LNCaP clone FGC (cell line): ENCODE measurements at regions not wholly inside any gene's neighbourhood (a gene's known extent, or its start where the extent isn't known, plus 50 kb on each side); places are given as distances from the start of the nearest gene placed in this dataset.

Experiments used
- DNase-seq: peaks from one replicate; pipeline ENCODE4 v3.0.0-alpha.2; 2011; ENCODE audit warnings: low read depth
- H3K4me3 ChIP-seq: 2 replicates; pipeline ENCODE4 v1.5.1; 2011; ENCODE audit warnings: mild to moderate bottlenecking, low read depth, low read length, control low read depth
- TF ChIP-seq, protein P1 (sequence below): IDR thresholded peaks from 2 replicates; pipeline ENCODE4 v1.5.1; 2012; ENCODE audit warnings: mild to moderate bottlenecking; ENCODE audit not compliant: control insufficient read depth, insufficient read depth; ENCODE audit errors: extremely low read depth

DNA sequence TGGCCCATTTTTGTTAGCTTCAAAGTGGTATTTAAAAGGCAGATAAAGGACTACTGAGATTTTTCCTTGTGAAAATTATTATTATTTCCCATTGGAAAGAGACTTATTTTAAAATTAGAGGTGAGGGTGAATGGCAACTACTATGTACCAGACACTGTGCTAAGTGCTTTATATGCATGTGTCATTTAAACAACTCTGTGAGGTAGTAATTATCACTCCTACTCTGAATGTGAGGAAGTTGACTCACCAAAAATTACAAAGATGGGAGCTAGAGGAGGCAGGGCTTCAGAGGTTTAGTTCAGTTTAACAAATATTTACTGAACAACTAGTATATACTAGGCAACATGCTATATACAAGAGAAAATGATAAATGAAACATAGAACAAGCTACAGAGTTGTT, 78.2 kb downstream of the MSL3 start:
- DNase-seq, result no peak
- TF ChIP-seq, protein P1, sequence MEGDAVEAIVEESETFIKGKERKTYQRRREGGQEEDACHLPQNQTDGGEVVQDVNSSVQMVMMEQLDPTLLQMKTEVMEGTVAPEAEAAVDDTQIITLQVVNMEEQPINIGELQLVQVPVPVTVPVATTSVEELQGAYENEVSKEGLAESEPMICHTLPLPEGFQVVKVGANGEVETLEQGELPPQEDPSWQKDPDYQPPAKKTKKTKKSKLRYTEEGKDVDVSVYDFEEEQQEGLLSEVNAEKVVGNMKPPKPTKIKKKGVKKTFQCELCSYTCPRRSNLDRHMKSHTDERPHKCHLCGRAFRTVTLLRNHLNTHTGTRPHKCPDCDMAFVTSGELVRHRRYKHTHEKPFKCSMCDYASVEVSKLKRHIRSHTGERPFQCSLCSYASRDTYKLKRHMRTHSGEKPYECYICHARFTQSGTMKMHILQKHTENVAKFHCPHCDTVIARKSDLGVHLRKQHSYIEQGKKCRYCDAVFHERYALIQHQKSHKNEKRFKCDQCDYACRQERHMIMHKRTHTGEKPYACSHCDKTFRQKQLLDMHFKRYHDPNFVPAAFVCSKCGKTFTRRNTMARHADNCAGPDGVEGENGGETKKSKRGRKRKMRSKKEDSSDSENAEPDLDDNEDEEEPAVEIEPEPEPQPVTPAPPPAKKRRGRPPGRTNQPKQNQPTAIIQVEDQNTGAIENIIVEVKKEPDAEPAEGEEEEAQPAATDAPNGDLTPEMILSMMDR, result no peak
- H3K4me3 ChIP-seq, result no peak overlapping the region

GRCh38 chrX:11837437-11837836, 79.4 kb downstream of the MSL3 start:
- no peak overlapping the region for H3K4me3 ChIP-seq
- TF ChIP-seq, protein P1, result no peak
- no peak for DNase-seq

DNA sequence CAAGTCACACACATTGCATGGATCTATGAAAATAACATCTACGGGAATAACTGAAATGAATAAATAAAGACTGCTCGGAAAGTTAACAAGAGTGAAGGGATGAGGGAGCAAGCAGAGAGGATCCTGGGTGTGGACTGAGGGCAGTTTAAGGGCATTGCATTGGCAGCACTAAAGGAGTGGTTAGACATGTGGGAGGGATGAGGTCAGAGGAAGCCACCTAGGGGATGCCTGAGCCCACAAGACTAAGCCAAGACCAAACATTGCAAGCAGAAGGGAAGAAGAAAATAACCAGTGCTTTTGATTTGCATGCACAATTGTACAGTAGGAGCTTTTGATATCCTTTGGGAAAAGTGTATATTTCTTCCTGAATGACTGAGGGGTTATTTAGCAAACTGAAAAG, 106.1 kb downstream of the MSL3 start:
- H3K4me3 ChIP-seq, result no peak overlapping the region
- DNase-seq, result no peak
- TF ChIP-seq, protein P1, result no peak

DNA sequence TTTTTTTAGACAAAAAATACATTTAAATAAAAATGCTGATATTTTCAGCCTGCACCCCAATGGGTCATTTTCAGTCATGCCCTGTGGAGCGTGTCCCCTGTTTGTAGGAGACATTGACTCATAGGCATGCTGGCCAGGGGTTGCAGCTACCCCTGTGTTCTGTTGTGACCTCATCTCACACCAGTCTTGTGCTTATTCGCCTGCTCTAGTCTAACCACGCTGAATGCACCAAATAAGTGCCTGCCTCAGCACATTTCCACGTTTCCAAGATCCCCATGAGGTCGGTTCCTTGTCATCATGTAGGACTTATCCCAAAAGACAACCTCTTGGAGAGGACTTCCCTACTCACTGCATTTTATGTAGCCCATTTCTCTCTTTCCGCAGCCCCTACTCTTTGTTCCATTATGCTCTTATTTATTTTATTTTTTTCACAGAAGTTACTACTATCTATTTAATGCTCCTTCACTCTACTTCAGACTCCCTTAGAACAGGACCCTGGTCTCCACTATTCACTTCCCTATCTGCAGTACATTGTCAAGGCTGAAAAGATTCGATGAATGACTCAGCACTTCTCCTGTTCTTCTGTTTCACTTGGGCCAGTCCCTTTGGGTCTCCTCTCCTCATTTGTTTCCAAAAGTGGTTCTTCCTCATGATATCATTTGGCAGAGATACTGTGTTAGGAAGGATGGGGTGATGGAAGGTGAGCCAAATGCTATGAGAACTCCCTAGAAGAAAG, 109.7 kb downstream of the MSL3 start:
- no peak overlapping the region for H3K4me3 ChIP-seq
- TF ChIP-seq, protein P1, result no peak
- no peak for DNase-seq

- no peak overlapping the region for H3K4me3 ChIP-seq
- TF ChIP-seq, protein P1, result no peak
- DNase-seq, result no peak
These were observed 112.8 kb downstream of the MSL3 start for GRCh38 chrX:11870789-11871188.

- no peak overlapping the region for H3K4me3 ChIP-seq
- TF ChIP-seq, protein P1, result no peak
- DNase-seq, result no peak
These were observed 123.6 kb downstream of the MSL3 start for GRCh38 chrX:11881485-11882170.
